Stimulated activated CD8-positive, alpha-beta memory T cell treated with anti-CD3 and anti-CD28 coated beads, Interleukin-4, amount 100 ng/mL, for 24 hours (primary cell): ENCODE measurements at regions not wholly inside any gene's neighbourhood (a gene's known extent, or its start where the extent isn't known, plus 50 kb on each side); places are given as distances from the start of the nearest gene placed in this dataset.

Experiments
- DNase-seq: peaks from one replicate; pipeline ENCODE4 v3.0.0-alpha.2; 2020; ENCODE audit warnings: low read depth

DNA sequence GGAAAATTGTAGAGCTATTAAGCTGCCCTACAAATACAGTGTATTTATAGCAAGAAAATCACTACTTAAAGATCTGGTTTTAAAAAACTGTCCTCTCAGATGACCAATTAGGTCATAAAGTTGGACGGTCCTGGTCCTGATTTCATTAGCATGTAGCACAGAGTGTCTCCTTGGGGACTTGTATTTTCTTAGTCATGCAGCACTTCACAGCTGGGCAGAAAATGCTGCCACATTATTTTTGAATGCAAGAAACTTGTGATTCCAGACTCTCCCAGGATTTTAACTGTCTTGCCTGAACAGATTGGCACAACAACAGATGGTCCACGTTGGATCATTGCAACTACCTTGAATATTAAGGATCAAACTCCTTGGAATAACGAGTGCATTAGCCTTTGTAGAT lies 348.1 kb upstream of the SGCD start:
- DNase-seq = no peak

DNA sequence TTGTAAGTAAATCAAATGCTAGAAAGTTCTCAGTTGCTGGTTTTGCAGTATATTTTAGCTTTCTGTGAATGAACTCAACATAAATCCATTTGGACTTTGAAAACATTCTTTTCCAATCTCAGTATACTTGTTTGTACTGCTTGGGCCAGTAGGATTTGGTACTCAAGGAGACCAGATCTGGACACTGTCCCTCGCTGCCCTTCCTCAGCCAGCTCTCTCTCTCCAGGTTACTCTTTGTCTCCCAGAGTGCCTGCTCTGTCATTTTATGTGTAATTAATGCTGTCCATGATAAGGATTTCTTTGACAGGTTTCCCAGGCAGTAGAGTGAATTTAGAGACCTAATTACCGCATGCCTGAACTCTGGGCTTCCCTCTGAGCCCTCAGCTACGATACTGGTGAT lies 344.6 kb upstream of the SGCD start:
- DNase-seq = no peak

DNA sequence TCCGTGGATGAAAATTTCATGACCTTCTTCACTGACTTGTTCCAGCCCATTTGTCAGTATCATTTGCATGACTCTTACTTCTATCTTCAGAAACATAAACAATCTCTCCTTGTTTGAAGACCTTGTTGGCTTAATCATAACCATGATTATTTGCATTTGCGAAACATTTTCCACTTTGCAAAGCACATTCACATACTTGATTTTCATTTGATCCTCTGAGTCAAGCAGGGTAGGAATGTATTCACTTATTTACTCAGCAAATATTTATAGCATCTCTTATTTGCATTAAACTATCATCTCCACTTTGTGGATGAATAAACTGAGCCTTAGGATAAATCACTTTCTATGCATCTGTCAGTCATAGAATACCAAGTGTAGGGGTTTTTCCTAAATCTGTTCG lies 343.0 kb upstream of the SGCD start:
- no peak for DNase-seq

DNA sequence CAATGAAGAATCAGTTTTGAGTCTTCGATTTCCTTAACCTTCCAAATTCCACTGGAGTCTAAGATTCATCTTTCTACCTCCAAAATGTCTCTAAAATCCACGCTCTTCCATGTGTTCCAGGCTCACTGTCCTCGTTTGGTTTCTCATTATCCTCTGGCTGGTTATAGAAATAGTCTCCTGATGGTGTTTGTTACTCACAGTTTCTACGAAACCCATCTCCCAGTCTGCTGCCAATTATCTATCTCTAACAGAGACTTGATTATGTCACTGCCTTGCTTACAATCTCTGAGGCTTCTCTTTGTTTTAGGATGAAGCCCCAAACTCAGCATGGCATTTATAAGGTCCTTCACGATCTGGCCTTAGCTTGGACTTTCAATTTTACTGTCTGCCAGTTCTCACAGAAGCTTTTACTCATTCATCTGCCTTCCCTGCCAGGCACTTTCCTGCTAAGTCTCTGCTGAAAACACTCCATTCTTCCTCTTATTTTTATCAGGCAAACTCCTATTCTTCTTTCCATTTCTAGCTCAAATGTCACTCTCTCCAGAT lies 339.6 kb upstream of the SGCD start:
- DNase-seq = no peak

DNA sequence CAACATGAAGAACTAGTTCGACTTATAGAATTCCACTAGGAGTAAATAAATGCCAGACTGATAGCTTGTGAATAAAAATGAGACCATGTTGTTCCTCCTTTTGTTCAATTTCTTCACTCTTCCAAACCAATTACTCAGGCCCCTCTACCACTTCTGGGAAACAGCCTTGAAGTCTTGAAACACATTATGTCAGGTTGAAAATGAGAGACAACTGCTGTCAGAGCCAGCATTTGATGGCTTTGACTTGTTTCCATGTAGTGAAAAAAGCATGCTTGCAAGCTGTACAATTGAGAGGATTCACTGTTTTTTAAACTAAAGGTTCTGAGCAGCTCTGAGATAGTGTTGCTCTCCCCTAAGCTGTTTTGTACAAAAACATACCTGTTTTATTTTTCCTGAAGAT lies 337.1 kb upstream of the SGCD start:
- DNase-seq = no peak

DNA sequence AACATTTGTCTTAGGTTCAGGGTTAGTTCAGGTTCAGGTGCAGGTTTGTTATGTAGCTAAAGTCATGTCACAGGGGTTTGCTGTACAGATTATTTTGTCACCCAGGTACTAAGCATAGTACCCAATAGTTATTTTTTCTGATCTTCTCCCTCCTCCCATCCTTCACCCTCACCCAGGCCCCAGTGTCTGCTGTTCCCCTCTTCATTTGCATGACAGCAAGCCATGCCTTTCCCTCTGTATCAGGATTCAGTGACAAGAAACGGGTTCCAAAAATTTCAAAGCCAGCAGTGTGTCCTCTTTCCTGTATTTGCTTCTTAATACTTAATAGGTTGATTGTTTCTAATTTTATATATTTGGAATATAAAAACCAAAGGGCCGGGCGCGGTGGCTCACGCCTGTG lies 330.8 kb upstream of the SGCD start:
- no peak for DNase-seq

DNA sequence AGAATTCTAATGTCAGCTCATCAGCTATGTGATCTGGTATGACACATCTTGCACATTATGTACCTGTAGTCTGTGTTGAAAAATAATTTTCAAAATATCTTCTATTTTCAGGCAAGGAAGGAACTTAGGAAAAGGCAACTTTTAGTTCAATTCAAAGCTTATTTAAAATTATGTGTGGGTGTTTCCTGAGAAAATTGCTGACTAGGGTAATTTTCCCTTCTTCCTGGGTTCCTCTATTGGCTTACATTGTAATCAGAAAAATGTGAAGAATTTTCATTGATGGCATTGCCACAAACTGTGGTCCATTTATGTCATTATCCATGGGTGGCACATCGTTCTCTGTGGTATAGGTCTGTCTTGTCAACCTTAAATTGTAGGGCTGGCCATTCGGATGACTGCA lies 328.7 kb upstream of the SGCD start:
- DNase-seq = no peak

DNA sequence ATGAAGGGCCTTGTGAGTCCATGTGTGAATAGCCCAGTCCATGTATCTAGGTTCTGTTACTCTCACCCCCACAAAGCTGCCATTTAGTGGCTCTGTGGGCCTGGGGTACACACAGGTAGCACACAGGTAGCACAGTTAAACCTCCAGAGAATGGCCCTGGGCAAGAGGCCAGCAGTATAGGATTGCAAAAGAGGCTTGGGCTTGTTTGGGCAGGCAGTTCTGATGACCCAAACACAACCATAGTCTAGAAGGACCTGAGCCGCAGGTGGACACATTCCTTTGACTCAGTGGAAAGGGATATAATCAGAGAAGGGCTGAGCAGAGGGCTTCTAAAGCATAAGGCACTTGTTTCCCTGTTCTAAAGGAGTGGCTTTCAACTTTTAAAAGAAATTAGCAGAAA lies 326.8 kb upstream of the SGCD start:
- no peak for DNase-seq

DNA sequence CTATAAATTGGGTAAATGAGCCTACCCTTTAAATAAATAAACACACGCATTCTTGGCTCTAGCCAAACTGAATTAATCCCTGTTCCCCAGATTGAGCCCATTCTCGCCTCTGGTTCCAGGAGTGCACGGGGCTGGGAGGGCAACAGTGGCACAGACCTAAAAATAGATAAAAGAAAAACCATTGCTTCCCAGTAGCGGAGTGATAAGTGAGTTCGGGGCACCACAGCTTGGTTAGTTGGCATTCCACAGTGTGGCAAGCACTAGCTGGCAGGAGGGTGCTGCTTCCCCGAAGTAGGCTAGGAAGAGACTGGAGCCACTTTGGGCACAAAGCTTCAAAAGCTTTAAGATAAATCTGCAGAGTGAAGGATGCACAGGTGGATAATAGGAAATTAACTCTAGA lies 322.2 kb upstream of the SGCD start:
- no peak for DNase-seq

DNA sequence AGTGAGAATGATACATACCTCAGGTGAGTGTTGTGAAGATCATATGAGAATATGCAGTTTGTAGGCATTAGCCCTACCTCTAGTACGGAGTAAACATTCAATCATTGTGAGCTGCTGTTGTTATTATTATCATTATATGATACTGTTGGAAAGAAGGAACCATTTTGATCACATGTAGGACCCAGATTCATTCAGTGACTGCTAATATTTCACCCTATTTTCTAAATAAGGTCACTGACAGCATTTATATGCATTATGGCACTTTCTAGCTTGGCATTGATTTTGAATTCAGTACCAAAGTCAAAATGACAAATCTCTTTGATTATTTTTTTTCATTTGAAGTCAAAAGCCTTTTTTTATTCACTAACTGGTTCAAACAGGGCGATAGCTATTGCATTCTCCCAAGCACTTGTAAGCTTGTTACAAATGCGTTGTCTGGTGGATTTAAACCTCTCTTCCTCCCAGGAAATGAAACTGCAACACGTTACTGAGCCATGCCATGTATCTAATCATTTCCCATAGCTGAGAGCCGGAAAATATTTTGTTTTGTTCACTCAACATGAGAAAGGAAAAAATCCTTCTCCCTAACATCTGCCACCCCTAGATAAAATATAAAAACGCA lies 320.8 kb upstream of the SGCD start:
- no peak for DNase-seq

DNA sequence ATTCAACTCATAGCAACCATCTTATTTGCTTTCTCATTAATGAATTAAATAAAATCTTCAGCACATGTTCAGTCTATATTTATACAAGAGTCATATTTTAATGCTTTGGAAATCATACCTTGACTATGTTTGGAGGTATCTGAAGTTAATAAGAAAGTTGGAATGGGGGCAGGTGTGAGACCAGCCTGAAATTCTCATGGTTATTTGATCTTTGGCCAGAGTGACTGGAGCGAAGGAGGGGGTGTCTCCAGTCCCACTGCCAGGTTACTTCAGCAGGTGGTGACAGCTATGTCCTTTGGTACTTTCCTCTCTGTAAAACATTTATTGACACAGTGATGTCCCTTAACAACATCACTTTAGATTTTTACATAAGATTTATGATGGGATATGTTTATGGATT lies 318.1 kb upstream of the SGCD start:
- no peak for DNase-seq

DNA sequence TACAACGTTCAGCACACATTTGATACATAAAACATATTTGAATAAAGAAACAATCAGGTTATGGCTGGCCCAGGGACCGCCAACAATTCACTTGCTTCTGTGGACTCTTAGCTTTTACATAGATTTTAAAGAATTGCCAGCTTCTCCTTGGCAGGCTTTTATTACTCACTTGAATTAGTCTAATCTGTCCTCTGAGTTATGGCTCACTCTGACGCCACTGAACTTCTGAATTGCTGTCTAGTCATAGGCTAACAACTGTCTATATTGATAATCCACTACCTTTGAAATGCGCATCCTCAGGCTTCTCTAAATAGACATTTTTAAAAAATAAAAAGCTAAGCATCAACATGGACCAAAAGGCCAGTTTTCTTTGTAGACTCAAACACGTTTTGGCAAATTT lies 317.4 kb upstream of the SGCD start:
- no peak for DNase-seq

DNA sequence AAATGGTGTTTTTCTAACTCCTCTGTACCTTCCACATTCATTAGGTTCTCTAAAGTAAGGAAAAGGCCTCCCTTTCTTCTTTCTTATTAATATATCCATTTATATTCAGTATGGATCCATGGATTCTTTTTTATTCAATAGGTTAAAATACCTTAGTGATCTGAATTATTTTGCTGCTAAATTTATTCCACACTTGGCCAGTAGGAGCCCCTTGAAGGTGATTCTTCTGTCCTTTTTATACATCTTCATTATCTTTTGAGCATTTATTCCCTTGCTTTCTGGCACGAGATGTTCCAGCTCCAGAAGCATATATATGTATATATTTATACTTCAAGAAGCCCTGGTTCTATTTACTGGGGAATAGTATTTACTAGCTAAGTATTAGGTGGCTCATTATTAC lies 311.8 kb upstream of the SGCD start:
- no peak for DNase-seq

DNA sequence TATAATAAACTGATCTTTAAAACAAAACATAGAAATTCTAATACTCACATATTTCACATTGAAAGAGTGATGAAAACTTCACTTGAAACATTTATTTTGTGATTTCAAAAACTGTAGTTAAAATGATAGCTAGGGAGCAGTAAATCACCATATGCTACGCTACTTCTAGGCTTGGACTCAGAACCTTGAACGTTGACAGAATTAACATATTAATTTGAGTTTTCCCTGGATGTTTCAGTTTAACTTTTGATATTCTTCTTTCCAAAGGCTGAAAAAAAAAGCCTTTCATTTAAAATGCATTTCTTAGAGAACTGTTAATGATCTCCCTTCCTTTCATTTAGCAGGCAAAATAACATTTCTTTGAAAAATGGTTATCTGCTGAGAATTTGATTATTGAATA lies 307.8 kb upstream of the SGCD start:
- no peak for DNase-seq

DNA sequence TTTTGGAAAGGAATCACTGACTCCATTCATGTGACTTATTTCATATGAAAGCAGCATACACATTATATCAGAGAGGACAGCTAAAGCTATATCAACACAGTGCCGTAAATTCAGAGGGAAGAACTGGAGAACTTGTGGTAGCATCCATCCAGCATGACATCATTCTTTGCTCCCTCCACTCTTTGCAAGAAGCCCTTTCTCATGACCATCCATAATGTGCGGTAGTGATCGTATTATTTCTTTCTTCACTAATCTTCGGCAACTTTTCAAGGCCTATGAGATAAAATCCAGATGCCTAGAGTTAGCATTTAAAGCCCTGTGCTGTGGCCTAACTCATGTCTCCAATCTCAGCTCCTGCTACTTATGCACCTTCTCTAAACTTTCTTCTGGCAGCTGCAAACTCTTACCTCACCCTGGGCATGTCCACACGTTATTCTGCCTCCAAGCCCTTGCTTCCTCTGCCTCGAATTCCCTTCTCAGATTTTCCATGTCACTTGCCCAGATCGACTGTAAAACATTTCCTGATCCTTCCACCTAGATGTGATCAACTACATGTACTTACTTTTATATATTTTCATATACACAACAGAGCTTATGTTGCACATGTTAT lies 307.3 kb upstream of the SGCD start:
- DNase-seq = no peak

DNA sequence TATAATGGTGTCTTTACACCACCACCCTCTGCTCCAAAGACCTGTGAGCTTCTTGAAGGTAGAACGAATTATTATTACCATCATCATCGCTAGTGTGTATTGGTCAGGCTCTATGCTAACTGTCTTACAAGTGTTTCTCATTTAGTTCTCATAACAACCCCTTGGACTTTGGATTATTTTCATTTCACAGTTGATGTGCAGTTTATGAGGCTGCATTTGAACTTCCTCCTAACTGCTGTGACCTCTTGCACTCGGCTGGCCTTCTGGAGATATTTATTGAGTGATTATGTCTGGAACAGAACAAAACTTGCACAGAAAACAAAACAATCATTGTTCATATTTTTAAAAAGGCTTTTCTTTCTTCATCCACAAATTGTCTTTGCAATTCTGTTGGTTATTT lies 306.3 kb upstream of the SGCD start:
- no peak for DNase-seq

DNA sequence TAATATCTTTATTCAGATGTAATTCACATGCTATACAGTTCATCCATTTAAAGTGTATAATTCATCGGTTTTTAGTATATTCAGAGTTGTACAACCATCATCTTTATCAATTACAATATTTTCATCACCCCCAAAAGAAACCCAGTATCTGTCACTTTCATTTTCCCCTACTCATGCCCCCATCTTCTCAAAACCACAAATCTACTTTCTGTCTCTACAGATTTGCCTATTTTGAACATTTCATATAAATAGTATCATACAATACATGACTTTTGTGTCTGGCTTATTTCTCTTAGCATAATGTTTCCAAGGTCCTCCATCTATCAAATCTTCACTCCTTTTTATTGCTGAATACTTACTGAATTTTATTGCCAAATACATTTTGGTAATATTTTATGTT lies 305.1 kb upstream of the SGCD start:
- DNase-seq = no peak

DNA sequence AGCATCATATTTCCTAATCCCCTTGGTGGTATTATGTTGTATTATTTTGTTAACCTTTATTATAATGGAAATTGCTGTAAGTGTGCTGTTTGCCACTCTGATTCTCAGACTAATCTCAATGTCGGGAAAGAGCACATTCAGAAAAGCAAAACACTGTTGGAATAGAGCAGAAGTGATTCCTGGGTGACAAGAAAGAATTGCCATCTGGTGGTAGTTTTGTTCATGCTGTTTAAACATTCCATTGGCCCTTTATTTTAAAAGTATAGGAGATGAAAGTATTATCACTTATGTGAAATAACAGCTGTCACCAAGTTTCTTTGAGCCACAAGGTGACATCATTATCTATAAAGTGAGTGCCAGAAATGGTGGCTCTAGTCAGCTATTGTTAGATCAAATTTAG lies 301.3 kb upstream of the SGCD start:
- DNase-seq = no peak

DNA sequence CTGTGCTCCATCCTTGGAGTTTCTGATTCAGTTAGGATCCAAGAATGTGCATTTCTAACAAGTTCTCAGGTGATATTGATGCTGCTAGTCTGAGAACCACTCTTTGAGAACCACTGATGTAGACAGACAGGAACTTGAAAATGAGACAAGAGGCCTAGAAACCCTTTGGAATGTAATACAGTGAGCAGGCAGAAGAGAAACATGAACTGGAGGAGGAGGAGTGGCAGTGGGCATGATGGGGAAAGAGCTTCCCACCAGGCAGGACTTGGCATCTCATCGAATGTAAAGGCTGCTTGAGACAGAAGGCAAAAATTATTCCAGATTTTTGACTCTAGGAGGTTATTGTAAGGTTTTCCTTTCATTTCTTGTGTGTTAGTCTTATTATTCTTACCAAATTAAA lies 295.8 kb upstream of the SGCD start:
- no peak for DNase-seq

DNA sequence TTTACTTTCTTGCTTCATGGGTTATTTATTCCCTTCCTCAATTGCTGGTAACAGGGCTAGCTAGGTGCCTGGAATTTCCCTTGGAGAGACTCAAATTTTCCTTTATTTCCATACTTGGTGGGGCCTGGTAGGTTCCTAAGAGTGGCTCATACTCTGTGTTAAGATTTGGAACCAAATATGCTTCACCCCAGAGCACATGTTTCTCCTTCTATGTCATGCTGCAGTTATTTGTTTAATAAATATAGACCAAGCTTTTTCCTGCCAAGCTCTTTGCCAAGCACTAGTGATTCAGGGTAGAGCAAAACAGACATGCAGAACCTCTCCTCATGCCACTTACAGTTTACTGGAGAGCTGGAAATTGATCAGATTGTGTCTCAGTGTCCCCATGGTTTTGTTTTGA lies 290.3 kb upstream of the SGCD start:
- no peak for DNase-seq

DNA sequence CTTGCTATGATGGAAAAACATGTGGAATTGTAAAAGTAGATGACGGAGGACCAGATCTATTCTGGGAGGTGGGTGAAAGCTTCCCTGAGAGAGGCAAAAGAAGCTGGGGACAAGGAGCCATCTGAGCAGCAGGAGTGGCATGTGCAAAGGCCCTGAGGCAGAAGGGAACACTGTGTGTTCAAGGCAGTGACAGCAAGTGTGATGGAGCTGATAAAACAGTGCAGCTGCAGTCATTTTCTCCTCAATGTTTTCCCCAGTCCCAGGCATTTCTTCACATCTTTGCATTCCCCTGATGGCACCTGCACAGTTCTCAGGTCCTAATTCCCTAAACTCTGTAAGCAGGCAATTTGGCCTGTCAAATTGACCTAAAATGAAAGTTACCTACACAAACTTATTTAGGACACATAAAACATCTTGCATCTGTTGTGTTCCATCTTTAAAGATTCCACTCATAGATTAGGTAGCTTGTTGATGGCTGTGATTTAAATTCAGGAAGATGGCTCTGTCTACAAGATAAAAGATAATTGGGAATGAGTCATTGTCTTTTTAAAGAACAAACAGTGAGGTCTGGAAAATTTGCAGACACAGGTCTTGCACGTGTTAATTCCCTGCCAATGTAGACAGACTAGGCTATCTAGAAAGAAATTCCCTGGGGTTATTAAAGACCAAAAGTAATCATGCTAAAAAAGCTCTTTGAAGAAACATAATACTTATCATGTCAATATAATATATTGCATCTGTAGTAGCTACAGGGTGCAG lies 289.6 kb upstream of the SGCD start:
- no peak for DNase-seq

DNA sequence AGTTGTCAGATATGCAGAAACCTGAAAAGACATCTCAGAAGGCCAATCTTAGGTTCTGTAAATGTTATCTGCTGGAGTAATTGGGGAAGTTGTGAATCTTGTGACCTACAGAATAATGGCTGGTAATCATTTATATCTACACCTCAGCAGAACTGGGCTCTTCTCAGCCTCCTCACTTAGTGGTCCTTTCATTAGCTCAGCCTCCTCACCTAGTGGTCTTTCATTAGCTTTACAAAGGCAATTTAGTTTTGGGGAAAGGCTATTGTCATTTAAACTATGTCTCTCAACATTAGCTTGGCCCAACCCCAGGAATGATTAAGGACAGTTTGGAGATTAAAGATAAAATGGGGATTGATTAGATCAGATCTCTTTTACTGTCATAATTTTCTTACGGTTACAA lies 284.2 kb upstream of the SGCD start:
- no peak for DNase-seq

DNA sequence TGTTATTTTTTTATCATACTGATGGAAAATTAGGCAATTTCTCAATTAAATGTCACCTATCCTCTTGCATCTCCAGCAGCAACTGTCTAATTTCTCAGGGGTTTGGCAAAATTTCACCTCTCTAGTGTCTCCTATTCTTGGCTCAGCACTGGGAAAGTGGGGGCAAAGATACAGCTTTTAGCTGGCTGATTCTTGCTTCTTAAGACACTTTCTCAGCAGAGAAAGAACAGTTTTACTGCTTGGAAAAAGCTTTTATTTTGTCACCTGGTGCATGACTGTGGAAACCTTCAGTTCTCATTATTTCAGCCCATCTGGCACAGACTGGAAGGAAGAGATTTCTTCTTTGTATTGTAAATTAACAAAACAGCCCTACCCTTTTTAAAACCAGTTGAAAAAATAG lies 283.6 kb upstream of the SGCD start:
- no peak for DNase-seq

DNA sequence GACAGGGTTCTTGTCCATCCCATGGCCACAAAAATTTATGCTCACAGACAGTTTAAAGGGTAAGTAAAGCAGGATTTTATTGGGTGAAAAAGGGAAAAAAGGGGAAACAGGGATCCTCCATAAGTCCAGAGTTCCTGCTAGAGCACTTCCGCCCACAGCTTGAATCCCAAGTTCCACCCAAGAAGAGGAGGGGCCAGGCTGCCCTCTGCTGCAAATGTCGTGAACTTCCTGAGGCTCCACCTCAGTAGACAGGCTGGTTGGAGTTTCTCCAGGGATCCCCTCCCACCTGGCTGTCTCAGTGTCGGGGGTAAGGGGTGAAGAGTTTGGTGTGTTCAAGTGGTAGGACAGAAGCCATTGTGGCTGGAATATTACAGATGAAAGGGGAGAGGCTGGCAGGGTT lies 275.0 kb upstream of the SGCD start:
- no peak for DNase-seq
